Epidermal melanocyte (primary cell): ENCODE measurements at regions not wholly inside any gene's neighbourhood (a gene's known extent, or its start where the extent isn't known, plus 50 kb on each side); places are given as distances from the start of the nearest gene placed in this dataset.
A peak's percentile ranks its signal among the peaks of the same experiment; 100 is the strongest.

Experiments
- DNase-seq: peaks from one replicate; pipeline ENCODE4 v3.0.0; 2011; ENCODE audit warnings: low spot score; ENCODE audit not compliant: insufficient read length

DNA sequence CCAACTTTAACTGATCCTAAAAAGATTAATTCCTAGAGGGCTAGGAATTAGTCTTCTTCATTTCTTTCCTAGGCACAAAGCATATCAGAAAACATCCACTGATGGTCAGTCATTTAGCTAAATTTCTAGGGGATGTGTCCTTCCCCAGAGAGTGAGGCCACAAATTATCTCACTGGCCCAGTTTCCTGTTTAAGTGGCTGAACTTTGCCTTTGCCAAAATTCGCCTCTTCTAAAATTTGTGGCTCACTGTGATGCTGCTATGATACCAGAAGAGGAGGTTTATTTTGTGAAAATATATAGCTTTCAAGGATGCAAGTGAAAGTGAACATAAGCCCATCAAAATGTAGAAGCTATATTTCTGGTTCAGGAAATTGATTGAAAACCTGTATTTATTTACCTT, 98.1 kb upstream of the FER start:
- DNase-seq: no peak

DNA sequence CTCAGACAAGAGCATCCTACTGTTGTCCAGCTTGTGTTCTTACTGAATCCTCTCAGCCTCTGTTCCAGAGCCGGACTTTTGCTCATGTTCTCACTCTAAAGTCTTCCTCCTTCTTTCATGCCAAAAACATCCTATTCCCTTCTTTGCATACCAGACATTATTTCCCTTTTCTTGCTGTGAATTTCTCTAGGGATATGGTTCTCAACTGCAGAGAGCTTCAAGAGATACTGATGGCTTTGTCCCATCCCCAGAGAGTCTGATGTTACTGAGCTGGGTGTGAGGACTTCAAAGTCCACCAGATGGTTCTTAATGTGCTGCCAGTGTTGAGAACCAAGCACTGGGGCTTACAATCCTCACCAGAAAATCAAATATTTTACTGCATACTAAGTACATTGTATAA, 98.6 kb upstream of the FER start:
- DNase-seq: no peak

DNA sequence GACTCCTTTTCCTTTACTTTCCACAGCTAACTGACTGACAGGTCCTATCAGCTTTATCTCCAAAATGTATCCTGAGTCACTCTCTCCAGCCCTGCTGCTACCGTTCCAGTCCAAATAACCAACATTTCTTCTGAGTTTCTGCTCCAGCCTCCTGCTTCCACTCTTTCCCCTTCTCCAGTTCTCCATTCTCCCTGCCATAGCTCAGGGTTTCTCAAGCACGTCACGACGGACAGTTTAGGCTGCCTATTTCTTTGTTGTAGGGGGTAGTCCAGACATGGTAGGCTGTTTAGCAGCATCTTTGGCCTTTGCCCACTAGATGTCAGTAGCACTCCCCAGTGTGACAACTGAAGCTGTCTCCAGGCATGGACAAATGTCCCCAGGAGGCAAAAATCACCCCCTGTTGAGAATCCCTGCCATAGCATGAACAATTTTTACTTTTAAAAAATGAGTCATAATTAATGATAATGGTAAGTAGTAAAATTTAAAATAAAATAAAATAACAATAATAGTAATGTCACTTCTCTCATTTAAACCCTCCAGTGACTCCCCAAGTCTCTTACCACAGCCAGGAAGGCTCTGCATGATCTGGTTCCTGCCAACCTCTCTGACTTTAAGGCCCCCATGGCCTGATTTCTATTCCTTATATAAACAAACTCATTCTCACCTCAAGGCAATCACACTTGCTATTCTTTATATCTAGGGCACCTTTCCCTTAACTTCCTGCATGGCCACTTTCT, 105.4 kb upstream of the FER start:
- DNase-seq: peak; percentile 76

DNA sequence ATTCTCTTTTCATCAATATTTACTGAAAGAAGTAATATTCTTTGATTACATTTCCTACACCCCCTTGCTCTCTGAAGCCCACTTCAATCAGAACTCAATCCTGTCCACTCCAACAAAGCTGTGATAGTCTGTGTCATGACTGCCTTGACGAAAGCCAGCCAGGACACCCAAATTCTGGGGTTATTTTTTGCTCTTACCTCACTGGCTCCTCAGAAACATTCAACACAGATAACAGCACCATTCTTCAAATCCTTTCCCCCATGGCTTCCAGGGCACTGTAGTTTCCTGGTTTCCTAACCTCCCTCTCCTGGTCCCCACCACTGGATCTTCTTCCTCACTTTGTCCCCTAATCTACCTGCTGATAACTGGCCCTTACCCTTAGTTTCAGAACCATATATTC, 106.1 kb upstream of the FER start:
- no peak for DNase-seq

DNA sequence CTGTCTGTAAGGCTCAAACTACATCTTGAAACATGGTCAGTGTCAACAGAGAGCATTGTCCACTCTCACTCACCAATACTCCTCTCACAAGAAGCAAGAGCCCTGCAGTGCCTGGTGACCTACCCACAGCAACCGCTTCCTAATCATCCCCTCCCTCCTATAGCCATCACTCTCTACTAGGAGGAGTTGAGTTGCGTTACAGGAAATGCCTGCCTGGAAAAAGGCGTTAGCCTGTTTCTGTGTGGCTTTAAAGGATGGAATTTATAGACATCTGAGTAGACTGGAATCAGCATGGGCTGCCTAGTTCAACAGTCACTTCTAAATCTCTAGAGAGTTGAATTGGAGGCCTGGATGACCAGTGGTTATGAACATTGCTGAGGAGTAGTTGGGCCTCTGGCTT, 108.3 kb upstream of the FER start:
- no peak for DNase-seq

DNA sequence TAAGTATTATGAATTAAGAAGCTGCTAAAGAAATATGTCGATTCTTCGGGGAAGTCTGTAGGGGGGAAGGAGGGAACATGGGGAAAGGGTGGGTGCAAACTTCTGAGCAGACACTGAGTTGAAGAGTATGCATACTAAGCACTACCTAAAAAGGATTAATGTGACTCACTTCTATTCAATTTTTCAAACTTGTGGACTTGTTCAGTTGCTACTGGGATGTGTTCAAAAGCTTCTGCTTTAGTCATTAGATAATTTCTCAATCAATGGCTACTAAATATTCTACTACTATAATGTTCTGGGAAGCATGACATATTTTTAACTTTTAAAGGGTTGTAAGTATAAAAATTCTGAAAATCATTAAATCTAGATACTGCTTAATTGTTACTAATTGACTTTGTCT, 109.7 kb upstream of the FER start:
- no peak for DNase-seq

DNA sequence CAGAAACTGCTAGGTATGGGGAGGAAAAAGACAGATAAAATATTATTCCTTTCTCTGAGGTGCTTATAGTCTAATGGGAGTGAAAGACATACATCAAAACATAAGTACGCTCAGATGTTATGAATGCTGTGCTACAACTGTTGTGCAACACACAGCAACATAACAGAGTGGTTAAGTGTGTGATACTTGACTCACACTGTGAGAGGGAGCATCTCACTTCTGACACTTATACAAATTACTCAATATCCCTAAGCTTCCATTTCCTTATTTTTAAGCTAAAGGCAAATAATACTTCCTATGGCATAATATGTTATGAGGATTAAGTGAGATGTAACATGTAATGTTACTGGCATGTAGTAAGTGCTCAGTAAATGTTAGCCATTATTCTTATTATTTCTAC, 110.6 kb upstream of the FER start:
- DNase-seq: no peak

DNA sequence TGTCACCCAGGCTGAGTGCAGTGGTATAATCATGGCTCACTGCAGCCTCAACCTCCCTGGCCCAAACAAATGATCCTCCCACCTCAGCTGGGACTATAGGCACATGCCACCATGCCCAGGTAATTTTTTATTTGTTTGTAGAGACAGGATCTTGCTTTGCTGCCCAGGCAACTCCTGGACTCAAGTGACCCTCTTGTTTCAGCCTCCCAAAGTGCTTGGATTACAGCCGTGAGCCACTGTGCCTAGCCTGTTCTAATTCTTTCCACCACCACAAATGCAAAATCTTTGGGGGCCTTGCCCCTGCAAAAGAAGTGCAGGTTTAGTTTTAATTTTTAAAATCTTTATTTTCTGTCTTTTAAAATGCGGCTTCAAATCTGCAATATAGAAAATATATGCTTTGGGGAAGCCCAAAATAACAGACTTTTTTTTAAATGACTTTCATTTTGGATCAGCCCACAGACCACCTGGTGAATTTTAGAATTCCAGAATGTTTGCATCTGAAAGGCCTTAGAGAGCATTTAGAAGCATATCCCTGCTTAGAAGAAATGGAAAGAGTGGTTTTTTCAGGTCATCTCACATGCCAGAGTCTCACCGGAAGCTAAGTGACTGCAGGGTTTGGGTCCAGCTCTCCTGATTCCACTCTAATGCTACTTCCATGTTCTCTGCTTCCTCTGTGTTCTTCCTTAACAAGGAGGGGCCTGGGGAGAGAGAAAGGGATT, 111.4 kb upstream of the FER start:
- no peak for DNase-seq

DNA sequence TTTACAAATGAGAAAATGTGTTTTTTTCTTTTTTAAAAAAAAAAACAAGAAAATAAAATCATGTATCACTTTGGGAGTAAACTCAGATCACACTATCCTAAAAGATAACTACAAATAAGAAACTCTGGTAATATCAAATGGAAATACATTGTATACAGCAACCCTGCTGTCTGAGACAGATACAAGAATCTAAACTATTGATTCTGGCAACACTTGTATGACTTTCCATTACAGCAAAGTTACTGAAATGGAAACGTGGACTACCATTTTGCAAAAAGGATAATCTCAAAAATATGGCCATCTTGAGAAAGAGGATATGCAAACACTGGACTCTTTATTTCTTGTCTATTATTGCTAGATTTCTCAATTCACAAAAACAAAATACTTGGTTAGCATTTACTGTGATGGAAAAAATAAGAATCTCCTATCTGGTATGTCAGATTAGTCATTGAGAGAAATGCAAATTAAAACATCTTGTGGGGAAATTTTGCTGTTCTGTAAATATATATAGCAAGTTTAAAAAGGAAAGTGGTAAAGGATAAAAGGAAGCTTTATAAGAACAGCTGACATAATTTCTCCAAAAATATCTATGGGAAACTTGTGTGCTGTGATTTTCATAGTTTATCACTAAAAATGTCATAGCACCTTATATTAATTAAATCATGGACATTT, 112.9 kb upstream of the FER start:
- DNase-seq: no peak

DNA sequence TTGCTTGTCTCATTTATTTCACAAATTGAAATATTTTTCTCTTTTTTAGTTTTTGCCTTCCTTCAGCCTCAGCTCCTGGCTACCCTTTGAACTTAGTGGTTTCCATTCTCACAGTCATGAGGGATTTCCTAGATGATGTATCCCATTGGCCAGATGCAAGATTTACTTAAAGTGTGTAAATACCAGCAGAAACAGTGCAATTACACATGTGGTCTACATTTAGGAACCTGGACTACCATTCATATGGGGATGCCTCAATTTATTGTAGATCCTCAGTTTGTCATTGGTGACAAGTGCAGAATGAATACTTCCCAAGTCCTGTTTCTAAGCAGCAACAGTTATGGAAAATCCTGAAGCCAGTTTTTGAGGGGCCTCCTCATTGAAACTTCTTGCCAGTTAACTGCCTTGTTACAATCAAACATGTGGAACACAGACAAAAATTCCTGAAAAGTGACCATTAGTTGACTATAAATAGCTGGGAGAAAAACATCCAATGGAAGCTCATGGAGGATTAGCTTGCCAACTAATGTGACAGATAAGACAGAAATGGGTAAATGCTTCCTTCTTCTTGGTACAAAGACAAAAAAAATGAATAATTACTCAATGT, 113.6 kb upstream of the FER start:
- no peak for DNase-seq

DNA sequence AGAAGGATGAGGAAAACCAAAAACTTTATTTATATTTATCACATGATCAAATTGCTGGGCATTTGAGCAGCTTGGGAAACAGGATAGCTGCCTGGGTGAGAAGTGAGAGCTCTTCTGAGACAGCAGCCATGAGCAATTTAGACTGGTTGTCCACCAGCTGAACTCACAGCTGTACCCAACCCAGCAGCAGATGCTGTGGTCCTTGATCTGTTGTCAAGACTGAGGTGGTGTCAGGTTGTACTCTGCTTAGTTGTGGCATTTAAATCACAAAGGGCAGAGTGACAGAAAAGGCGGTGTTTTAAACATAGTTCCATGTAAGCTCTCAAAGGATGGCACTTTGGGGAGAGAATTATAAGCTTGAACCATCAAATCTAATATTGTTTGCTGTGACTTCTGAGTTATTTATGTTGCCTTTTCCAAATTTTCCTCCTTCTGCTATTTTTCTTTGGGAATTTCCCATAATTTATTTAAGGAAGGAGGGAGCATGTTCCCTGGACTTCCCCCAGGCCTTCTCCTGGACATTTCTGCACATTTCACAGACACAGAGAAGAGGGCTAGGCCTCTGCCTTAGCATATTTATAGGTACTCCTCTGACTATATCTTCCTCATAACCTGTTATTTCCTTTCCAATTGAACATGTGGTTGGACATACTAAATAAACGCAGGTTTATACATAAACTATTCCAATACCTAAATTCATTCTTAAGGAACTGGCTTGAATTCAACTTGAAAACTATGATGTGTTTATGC, 117.7 kb upstream of the FER start:
- DNase-seq: no peak

DNA sequence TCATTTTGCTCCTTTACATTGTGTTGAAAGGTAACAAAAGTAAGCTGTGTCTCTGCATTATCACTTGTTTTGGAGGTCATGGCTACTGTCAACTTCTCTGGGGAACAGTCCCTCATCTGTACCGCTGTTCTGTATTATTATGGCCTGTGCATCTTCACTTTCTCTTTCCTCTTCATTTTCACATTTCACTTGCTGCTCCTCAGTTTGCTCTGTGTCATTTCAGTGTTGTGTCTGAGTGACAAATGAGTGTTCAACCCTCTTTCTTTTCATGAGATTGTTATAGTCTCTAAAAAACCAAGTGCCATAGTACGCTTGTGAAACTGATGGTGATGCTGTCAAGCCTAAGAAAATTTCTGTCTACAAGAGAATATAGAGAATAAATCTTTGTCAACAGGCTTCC, 122.0 kb upstream of the FER start:
- no peak for DNase-seq

DNA sequence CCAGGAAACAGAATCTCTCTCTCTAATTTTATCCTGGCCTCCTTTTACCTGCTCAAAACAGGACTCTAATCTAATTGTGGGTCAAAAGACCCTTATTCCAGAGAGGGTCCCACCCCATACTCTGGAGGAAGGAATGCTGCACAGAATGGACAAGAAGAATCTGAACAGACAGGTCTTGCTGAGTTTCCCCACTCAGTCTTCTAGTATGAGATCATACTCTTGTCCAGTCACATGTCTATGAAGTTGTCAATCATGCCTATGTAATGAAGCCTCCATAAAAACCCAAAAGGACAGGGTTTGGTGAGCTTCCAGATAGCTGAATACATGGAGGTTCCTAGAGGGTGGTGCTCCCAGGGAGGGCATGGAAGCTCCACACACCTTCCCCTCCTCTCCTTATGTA, 123.9 kb upstream of the FER start:
- no peak for DNase-seq

DNA sequence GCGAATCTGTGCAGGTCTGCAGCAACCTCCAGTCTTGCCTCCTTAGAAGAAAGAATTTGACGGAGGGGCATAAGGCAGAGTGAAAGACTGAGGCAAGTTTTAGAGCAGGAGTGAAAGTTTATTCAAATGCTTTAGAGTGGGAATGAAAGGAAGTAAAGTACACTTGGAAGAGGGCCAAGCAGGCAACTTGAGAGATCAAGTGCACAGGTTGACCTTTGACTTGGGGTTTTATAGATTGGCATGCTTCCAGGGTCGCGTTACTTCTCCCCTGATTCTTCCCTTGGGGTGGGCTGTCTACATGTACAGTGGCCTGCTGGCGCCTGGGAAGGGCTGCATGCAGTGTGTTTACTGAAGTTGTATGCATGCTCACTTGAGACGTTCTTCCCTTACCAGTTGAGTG, 127.2 kb upstream of the FER start:
- DNase-seq: no peak

DNA sequence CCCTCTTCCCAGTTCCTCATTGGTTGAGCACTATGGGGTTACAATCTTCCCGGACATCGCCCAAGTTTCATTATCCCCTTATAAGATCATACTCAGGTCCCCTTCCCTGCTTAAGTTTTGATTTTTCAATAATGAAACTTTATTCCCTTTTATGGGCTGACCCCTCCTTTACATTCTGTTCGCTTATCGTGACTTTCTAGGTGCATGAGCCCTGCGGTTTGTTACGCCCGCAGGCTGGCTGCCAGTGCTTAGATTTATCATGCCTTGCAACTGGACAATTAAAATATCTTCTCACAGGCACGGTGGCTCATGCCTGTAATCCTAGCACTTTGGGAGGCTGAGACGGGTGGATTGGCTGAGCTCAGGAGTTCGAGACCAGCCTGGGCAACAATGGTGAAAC, 127.9 kb upstream of the FER start:
- DNase-seq: no peak

DNA sequence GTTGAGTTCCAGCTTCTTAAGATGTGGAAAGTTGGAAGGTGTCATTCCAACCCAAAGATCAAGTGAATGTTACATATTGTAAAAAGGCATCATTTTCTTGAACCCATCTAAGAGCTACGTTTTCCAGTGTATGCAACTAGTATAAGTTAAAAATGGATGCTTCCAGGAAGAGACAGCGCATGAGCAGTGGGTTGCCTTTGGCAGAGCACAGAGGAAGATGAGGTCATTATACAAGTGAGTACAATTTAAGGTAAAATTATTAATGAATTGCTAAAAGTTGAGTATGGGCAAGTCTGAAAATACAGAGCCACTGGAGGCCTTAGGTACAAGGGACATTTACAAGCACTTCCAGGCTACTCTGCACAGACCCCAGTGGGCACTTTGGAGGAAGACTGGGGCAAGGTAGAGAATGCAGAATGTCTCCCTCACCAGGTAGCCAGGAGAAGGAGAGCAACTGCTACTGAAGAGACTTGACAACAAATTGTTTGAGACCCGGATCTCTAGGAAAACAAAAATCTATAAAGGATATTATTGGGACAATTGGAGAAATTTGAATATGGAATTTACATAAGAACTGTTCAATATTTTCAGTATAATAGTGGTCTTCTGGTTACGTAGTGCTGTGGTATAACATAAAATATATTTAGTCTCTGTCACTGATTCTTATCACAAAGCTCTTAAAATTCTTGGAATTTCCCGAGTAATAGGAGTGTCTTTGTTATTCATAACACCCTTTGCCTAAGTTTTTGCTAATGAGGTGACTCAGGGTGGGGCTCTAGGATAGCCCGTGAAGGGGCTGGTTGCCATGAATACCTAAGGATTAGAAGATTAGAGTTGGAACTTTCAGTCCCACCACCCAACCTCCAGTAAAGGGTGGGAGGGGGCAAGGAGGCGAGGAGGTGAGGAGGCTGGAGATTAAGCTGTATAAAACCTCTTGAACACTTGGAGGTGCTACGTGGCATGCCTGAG, 129.9 kb upstream of the FER start:
- DNase-seq: no peak

DNA sequence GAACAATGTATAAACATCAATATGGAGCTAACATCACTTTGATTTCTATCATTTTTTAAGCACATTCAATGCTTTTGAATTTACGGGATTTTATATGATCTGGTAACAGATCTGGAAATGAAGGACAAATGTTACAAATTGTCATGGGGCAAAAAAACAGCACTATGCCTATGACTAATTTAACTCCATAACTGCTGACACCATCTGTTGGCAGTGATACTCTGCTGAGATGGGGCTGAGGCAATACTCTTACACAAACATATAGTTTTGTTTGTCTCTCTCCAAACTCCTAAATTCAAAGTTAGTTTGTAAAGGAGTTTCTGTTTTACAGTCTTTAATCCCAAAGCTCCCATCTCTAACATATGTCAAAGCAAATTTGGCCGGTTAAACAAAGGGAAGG, 132.5 kb upstream of the FER start:
- no peak for DNase-seq

DNA sequence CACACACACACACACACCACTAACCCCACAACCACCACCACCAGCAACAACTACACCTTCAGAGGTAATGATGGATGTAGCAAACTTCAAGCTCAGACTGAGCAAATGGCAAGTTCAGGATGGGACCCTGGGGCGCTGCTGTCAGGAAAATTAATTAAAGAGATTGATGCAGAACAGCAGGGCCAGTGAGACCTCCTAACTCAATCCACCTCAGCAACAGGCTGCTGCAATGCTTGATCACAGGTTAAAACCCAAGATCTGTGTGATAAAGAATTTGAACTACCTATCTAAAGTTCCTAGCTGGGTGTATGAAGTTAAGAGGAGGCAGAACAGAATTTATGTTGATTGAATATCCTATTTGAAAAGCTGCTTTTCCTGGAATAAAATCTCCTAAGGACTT, 140.3 kb upstream of the FER start:
- no peak for DNase-seq

DNA sequence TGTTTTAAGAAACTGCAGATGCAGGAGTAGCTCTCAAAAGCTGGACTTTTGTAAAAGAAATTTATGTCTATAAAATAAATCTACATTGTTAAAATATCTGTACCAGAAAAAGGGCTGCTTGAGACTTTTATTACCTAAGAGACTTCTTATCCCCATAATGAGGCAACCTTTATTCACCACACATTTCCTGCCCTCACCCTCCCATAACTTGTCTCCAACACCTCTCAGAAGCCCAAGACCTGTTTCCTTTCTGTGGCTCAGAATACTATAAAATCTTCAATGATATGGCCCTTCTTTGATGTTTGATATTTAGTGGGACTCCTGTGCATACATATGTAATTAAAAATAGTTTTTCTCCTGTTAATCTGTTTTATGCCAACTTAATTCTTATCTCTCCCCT, 141.5 kb upstream of the FER start:
- DNase-seq: no peak

DNA sequence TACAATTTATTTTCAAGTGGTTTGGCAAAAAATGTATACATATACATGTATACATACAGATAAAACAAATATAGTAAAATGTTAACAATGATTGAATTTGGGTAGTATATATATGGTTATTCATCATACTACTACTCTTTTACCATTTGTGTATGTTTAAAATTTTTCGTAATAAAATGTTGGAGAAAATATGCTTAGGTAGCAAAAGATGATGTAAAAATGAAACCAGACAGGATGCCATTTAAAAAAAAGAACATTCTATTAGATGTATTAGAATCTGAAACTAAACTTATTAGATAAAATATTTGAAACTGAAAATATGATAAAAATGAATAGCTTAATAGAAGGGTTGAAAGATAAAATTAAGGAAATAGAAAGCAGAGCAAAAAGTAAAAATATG, 144.9 kb upstream of the FER start:
- no peak for DNase-seq

DNA sequence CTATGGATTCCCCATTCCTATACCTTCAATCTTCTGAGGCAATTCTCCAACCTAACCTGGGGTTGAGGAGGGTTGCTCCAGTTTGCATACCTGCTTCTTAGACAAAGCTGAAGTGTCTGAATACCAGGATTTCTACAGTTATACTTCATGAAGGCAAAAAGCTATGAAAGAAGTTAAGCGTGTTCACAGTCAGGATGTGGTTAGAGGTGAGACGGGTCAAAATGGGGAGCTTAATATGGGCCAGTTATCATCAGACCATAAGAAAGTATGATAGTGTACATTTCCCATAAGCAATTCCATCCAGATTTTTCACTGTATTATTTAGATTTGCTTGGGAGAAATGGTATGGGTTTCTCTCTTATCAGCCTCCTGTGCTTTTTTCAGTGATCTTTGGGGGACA, 156.9 kb upstream of the FER start:
- DNase-seq: no peak
